ENCODE measurements at regions not wholly inside any gene's neighbourhood (a gene's known extent, or its start where the extent isn't known, plus 50 kb on each side); places are given as distances from the start of the nearest gene placed in this dataset.

DNA sequence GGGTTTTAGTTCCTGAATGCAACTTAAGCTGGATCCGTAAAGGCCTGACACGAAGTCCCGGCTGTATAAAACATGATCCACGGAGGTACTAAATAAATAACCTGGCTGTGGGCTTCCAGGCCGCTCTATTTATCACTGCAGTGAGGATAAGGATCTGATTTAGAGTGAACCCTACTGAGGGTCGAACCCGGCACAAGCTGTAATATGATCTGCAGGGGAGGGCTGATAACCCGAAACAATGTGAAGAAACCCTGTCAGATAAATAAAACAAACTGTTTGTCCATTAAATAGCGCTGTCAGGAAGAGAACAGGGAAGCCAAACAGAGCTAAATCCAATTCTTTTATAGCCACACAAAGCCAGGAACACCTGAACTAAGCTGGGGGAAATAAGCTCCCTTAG is 375.6 kb upstream of the SALL1 start:
- TF ChIP-seq, protein P1, sequence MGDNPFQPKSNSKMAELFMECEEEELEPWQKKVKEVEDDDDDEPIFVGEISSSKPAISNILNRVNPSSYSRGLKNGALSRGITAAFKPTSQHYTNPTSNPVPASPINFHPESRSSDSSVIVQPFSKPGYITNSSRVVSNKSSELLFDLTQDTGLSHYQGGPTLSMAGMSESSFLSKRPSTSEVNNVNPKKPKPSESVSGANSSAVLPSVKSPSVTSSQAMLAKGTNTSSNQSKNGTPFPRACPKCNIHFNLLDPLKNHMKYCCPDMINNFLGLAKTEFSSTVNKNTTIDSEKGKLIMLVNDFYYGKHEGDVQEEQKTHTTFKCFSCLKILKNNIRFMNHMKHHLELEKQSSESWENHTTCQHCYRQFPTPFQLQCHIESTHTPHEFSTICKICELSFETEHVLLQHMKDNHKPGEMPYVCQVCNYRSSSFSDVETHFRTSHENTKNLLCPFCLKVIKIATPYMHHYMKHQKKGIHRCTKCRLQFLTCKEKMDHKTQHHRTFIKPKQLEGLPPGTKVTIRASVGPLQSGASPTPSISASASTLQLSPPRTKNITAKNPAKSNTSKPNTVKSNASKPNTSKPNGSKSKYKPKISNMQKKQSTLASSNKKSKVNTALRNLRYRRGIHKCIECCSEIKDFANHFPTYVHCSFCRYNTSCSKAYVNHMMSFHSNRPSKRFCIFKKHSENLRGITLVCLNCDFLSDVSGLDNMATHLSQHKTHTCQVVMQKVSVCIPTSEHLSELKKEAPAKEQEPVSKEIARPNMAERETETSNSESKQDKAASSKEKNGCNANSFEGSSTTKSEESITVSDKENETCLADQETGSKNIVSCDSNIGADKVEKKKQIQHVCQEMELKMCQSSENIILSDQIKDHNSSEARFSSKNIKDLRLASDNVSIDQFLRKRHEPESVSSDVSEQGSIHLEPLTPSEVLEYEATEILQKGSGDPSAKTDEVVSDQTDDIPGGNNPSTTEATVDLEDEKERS (CRISPR knock-in tag; IDR thresholded peaks at IDR 0.05), result no peak
- TF ChIP-seq GABPA (IDR thresholded peaks at IDR 0.05; ENCODE audit: low read depth, low read length), result no peak
- TF ChIP-seq GABPA (CRISPR knock-in tag; IDR thresholded peaks at IDR 0.05; ENCODE audit: low read depth), result no peak
- TF ChIP-seq KDM1A (CRISPR knock-in tag; IDR thresholded peaks at IDR 0.05), result no peak
- TF ChIP-seq, protein P2, sequence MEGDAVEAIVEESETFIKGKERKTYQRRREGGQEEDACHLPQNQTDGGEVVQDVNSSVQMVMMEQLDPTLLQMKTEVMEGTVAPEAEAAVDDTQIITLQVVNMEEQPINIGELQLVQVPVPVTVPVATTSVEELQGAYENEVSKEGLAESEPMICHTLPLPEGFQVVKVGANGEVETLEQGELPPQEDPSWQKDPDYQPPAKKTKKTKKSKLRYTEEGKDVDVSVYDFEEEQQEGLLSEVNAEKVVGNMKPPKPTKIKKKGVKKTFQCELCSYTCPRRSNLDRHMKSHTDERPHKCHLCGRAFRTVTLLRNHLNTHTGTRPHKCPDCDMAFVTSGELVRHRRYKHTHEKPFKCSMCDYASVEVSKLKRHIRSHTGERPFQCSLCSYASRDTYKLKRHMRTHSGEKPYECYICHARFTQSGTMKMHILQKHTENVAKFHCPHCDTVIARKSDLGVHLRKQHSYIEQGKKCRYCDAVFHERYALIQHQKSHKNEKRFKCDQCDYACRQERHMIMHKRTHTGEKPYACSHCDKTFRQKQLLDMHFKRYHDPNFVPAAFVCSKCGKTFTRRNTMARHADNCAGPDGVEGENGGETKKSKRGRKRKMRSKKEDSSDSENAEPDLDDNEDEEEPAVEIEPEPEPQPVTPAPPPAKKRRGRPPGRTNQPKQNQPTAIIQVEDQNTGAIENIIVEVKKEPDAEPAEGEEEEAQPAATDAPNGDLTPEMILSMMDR (CRISPR knock-in tag; IDR thresholded peaks at IDR 0.05), result no peak
